Stimulated activated naive B cell treated with anti-CD40 and anti-IgM and Interleukin-4, amounts not matched to agents 10 μg/mL and 1 μg/mL and 100 μg/mL, for 72 hours (primary cell): ENCODE measurements at regions not wholly inside any gene's neighbourhood (a gene's known extent, or its start where the extent isn't known, plus 50 kb on each side); places are given as distances from the start of the nearest gene placed in this dataset.

Source experiments
- ATAC-seq, 2 donors: fragments of 150-1000 bp; cut with Tn5 transposase; replicated peaks; 2 replicates each; pipeline ENCODE4 v1.10.0; 2021; ENCODE audit warnings: moderate library complexity in 1 of 2
- DNase-seq: peaks from one replicate; pipeline ENCODE4 v3.0.0; 2021
- H3K27ac Mint-ChIP-seq: one replicate; pipeline ENCODE4 v1.8.0; 2022; ENCODE audit warnings: mild to moderate bottlenecking, mixed read lengths
- H3K27me3 Mint-ChIP-seq, 2 donors: one replicate each; pipeline ENCODE4 v1.8.0; 2022; ENCODE audit warnings: mixed read lengths in 2 of 2
- H3K36me3 Mint-ChIP-seq, 2 donors: one replicate each; pipeline ENCODE4 v1.8.0; 2022; ENCODE audit warnings: mixed read lengths in 2 of 2, mild to moderate bottlenecking in 1 of 2
- H3K4me1 Mint-ChIP-seq, 2 donors: one replicate each; pipeline ENCODE4 v1.8.0; 2022; ENCODE audit warnings: mixed read lengths in 2 of 2, mild to moderate bottlenecking in 1 of 2
- H3K4me3 Mint-ChIP-seq, 2 donors: one replicate each; pipeline ENCODE4 v1.8.0; 2022; ENCODE audit warnings: mild to moderate bottlenecking in 2 of 2, mixed read lengths in 2 of 2, moderate library complexity in 1 of 2
- H3K9me3 Mint-ChIP-seq, 2 donors: one replicate each; pipeline ENCODE4 v1.8.0; 2022; ENCODE audit warnings: mixed read lengths in 2 of 2, mild to moderate bottlenecking in 1 of 2

DNA sequence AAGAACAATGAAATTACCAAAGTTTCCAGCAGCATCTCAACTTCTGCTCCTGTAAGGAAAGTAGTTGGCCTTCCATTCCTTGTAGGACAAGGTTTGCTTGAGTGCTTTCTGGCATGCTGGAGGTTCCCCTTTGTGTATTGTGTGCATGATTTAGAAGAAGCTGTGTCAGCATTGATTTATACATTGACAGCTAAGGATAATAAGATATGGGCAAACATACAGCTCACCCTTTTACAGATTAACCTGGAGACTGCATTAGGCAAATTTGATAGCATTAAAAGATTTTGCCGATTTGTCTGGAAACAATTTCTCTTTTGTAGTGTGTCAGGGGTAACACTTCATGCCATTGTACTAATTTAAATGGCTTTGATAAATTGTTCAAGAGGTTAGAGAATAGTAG, 221.8 kb upstream of the PACRGL start:
- no peak overlapping the region for H3K27ac Mint-ChIP-seq
- no peak overlapping the region for H3K4me3 Mint-ChIP-seq
- H3K36me3 Mint-ChIP-seq = no peaks in the 10 kb centered on the region
- no peaks in the 10 kb centered on the region for H3K9me3 Mint-ChIP-seq
- H3K4me1 Mint-ChIP-seq = no peaks in the 10 kb centered on the region
- H3K27me3 Mint-ChIP-seq = no peaks in the 10 kb centered on the region
- no peak for DNase-seq
- ATAC-seq = no peak

DNA sequence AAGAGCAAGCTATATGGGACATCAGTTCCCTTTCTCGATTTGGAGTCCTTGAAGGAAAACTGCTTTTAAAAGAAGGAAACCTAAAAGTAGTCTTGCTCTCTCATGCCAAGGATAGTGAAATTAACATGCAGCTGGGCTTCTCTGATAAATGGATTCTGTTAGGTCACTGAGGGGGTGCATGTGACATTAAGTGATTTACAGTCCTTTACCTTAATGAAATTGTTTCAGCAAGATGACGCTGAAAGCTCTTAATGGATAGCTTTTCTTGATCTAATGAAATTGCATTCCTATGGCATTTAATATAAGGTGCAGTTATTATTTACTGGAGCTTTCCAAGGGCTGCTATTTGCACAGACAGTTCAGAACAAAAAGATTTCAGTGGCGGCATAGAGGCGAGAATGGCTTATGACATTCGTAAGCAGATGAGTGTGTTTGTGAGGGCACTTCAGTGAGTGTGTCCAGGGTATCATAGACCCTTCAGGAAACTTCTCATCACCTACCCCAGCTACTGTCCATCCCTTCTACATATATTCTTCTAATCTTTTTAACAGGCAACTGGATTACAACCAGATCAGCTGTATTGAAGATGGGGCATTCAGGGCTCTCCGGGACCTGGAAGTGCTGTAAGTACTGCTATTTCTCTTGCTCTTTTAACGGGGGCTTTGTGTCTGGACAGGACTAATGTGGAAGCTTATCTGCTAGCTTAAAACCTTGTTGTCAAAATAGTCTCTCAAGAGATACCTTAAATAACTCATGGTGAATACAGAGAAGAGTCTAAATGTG, 219.9 kb upstream of the PACRGL start:
- Mint-ChIP-seq H3K36me3 (no peaks in the 10 kb centered on the region), H3K27ac (no peak overlapping the region), H3K4me3 (no peak overlapping the region), H3K4me1 (no peaks in the 10 kb centered on the region), H3K9me3 (no peaks in the 10 kb centered on the region), H3K27me3 (no peaks in the 10 kb centered on the region)
- DNase-seq (no peak), ATAC-seq (no peak)

DNA sequence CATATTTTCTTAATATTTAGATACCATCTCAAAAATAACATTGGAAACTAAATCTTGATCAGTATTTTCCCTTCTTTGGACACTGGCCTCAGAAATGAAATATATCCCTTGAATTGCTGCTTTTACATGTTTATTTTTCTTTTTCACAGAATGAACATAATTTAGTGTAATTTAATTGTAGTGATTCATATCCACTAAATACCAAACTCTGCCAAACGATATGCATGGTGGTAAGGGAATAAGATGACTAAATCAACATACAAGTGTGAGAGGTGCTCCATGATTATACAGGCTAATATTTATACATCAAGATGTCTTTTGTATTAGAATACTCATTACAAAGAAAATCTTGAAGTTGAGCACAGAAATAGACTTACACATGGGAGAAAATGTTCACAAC, 216.8 kb upstream of the PACRGL start:
- DNase-seq (no peak), ATAC-seq (no peak)
- Mint-ChIP-seq H3K36me3 (no peaks in the 10 kb centered on the region), H3K4me3 (no peak overlapping the region), H3K27ac (no peak overlapping the region), H3K27me3 (no peaks in the 10 kb centered on the region), H3K4me1 (no peaks in the 10 kb centered on the region), H3K9me3 (no peaks in the 10 kb centered on the region)

DNA sequence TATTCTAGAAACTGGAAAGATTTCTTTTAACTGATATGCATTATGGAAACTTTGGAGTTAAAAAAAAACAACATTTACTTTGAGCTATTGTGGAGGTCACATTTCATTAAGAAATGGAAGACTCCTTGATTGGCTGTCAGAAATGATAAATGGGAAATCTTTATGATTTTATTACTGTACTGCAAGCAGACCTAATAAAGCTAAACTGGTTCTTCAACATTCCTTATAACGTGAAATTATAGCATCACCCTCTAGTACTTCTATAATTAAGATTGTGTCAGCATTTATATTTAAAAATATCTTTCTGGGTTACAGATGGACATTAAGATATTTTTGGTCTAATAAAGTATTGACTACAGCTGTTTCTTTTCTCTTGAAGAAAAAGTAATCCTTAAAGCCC, 213.8 kb upstream of the PACRGL start:
- Mint-ChIP-seq H3K4me1 (no peaks in the 10 kb centered on the region), H3K27ac (no peak overlapping the region), H3K27me3 (no peaks in the 10 kb centered on the region), H3K36me3 (no peaks in the 10 kb centered on the region), H3K9me3 (peaks cover 0 to 2% of the 10 kb centered on the region in 2 donors), H3K4me3 (no peak overlapping the region)
- ATAC-seq = no peak
- no peak for DNase-seq

DNA sequence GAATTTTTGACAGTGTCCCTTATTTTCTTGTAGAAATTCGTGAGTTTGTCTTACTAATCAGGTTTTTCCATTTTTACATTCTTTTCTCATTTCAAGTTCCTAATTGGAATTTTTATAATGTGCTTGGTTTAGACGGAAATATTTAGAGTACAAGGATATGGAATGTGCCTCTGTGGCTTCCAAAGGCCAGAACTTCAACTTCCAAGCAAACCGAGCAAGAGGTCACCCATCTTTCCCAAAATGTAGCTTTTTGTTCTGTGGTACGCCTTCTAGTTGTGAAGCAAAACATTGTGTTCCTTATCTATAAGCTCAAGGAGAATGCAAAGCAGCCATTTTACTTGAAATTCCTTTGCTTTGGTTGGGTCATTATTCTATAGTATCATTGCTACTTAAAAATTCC, 212.8 kb upstream of the PACRGL start:
- no peak overlapping the region for H3K4me3 Mint-ChIP-seq
- H3K27me3 Mint-ChIP-seq = no peaks in the 10 kb centered on the region
- H3K36me3 Mint-ChIP-seq = no peaks in the 10 kb centered on the region
- DNase-seq = no peak
- H3K27ac Mint-ChIP-seq = no peak overlapping the region
- peaks cover 0 to 2% of the 10 kb centered on the region in 2 donors for H3K9me3 Mint-ChIP-seq
- no peaks in the 10 kb centered on the region for H3K4me1 Mint-ChIP-seq
- ATAC-seq = no peak

DNA sequence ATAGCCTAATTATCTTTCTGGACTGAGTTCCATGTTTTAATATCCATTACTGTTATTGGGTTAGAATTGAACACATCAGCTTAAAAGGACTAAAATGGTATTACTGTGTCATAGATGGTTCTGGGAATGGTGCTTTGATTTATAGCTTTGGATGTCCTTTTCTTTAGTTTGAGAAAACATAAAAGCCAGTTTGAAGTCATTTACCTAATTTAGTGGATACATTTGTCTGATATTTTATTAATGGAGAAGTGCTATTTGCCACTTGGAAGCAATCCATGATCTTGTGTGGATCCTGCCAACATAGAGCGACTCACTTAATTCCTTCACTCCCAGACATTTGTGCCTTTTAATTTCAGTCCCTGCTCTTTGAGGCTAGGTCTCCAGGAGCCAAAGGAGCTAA, 212.4 kb upstream of the PACRGL start:
- Mint-ChIP-seq H3K4me3 (no peak overlapping the region), H3K27me3 (no peaks in the 10 kb centered on the region), H3K4me1 (no peaks in the 10 kb centered on the region), H3K9me3 (peaks cover 0 to 2% of the 10 kb centered on the region in 2 donors), H3K27ac (no peak overlapping the region), H3K36me3 (no peaks in the 10 kb centered on the region)
- ATAC-seq = no peak
- no peak for DNase-seq

DNA sequence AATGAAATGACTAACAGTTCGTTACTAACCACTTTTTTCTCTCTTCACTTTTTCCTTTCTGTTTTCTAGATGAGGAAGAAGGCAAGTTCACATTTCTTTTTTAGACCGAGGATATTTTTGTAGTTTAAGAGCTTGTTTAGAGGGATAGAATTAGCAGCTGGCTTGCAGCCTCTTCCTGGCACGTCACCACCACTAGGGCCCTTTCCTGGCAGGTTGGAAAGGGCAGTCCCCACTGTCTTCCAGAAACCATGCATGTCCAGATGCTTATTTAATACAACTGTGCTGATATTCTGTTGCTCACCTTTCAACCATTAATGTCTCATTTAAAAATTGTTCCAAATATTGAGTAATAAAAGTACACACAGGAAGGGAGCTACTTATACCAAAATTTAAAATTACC, 209.5 kb upstream of the PACRGL start:
- no peak for DNase-seq
- no peaks in the 10 kb centered on the region for H3K27me3 Mint-ChIP-seq

DNA sequence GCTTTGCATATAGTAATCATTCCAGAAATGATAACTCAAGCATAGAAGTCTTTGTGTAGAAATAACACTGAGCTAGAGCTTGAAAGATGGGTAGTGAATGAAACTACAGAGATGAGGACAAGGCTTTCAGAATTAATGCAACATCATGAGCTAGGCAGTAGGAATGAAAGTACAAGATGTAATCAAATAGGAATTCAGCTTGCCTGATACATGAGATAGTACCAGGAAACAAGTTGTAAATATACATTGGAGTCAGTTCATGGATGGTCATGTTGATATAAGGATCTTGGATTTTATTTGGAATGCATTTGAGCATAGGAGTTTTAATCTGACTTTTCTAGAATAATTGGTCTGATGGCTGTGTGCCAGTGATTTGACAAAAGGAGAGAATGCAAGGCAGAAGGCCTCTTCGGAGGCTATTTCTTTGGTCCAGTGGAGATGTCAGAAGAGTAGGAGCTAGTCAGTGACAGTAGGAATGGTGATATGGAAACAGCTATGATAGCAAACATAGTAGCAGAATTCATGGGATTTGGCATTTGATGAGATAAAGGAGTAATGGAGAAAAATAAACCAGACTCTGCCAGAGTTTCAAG, 206.4 kb upstream of the PACRGL start:
- no peaks in the 10 kb centered on the region for H3K9me3 Mint-ChIP-seq
- no peaks in the 10 kb centered on the region for H3K4me1 Mint-ChIP-seq
- no peak overlapping the region for H3K27ac Mint-ChIP-seq
- no peaks in the 10 kb centered on the region for H3K36me3 Mint-ChIP-seq
- no peaks in the 10 kb centered on the region for H3K27me3 Mint-ChIP-seq
- ATAC-seq (no peak), DNase-seq (no peak)
- H3K4me3 Mint-ChIP-seq = no peak overlapping the region

More for the DNA sequence above, 209.5 kb upstream of the PACRGL start:
- Mint-ChIP-seq H3K36me3 (no peaks in the 10 kb centered on the region), H3K9me3 (peaks cover 0 to 2% of the 10 kb centered on the region in 2 donors), H3K27ac (no peak overlapping the region), H3K4me1 (no peaks in the 10 kb centered on the region), H3K4me3 (no peak overlapping the region)
- no peak for ATAC-seq

DNA sequence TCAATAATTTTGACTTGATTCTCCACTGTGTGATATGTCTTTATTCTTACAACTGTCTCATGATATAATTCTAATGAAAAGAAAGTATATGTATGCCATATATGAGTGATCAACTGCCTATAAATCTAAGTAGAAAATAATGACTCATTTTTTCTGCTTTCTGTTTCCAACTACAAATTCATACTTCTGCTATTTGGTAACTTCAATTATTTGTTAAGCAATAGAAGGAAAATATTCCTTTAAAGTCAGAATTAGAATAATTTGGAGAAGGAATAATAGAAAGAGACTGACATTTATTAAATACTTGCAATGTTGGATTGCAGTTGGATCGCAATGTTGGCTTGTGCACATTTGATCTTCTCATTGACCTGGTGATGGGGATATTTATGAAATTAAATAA, 204.2 kb upstream of the PACRGL start:
- ATAC-seq (no peak), DNase-seq (no peak)
- H3K4me3 Mint-ChIP-seq = no peak overlapping the region
- H3K9me3 Mint-ChIP-seq = no peaks in the 10 kb centered on the region
- H3K27ac Mint-ChIP-seq = no peak overlapping the region
- no peaks in the 10 kb centered on the region for H3K27me3 Mint-ChIP-seq
- H3K4me1 Mint-ChIP-seq = no peaks in the 10 kb centered on the region
- H3K36me3 Mint-ChIP-seq = no peaks in the 10 kb centered on the region

DNA sequence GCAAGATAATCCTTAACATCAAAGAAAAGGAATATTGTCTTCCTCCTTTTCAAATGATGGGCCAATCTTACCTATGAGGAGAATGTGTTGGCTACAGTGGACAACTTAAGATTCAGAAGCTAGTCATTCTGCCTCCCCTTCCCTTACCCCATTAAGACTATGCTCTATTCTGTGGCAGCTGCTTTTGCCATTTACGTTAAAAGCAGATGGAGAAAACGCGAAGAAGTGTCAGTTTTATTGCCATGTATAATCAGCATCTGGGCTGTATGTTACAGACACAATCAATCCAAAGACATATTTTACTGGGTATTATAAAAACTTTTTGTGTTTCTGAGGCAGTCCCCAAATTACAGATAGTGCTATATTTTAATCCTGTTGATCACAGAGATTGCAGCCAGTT, 196.1 kb upstream of the PACRGL start:
- Mint-ChIP-seq H3K27ac (no peak overlapping the region), H3K4me3 (no peak overlapping the region)

DNA sequence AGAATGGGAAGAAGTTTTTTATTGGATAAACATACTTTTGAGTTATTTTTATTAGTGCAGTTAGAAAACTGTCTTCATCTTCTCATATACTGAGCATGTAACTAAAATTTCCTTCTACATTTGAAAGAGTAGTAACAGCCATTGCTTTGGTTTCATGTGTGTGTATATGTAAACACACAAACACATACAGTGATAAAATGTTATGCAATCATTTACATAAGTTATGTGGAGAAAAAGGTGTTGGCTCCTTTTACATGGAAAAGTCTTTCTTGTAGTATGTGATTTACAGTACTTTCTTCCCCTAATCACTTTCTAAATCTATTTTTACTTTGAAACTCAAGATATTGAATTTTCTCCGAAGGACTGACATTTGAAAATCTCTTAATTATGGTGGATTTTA, 194.3 kb upstream of the PACRGL start:
- H3K4me1 Mint-ChIP-seq = no peaks in the 10 kb centered on the region
- no peaks in the 10 kb centered on the region for H3K27me3 Mint-ChIP-seq
- H3K36me3 Mint-ChIP-seq = no peaks in the 10 kb centered on the region
- ATAC-seq (no peak), DNase-seq (no peak)
- no peak overlapping the region for H3K27ac Mint-ChIP-seq
- peaks cover 0 to 2% of the 10 kb centered on the region in 2 donors for H3K9me3 Mint-ChIP-seq
- H3K4me3 Mint-ChIP-seq = no peak overlapping the region

More for the DNA sequence above, 196.1 kb upstream of the PACRGL start:
- no peaks in the 10 kb centered on the region for H3K36me3 Mint-ChIP-seq
- no peak for DNase-seq
- H3K9me3 Mint-ChIP-seq = peaks cover 0 to 2% of the 10 kb centered on the region in 2 donors
- H3K4me1 Mint-ChIP-seq = no peaks in the 10 kb centered on the region
- ATAC-seq = no peak
- H3K27me3 Mint-ChIP-seq = no peaks in the 10 kb centered on the region

DNA sequence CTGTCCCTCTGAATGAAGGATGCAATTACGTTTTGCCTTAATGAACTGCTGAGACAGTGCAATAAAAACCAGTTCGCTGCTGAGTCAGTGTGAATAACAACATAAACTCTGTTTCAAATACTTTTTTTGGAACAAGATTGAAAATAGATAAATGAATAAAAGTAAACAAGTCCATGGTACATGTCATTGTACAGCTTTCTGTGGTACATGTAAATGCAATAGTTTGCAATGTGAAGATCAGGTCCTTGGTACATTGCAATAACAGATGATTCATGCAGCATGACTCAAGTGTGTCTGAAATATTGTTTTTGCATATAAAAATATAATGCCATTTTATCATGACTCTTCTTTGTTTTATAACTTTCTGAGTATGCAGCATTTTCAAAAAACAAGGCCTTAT, 193.4 kb upstream of the PACRGL start:
- no peak overlapping the region for H3K4me3 Mint-ChIP-seq
- no peak overlapping the region for H3K27ac Mint-ChIP-seq
- H3K36me3 Mint-ChIP-seq = no peaks in the 10 kb centered on the region
- H3K27me3 Mint-ChIP-seq = no peaks in the 10 kb centered on the region
- H3K9me3 Mint-ChIP-seq = peaks cover 0 to 2% of the 10 kb centered on the region in 2 donors
- DNase-seq (no peak), ATAC-seq (no peak)
- H3K4me1 Mint-ChIP-seq = no peaks in the 10 kb centered on the region

DNA sequence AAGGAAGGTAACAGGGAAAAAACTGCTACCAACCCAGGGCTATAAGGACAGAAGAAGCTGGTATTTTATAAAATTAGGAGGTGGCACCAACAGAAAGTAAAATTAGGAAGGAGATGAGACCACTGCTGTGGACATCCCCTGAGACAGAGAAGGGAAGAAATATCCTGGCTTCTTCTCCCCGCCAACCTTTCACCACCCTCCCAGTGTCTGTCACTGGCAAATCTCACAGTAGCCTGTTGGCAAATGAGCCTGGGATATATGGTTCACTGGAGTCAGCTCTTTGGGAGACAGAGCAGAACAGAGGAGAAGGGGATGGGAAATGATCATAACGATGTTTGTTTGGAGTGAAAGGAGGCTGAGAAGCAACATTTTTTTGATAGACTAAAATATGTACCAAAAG, 190.9 kb upstream of the PACRGL start:
- DNase-seq (no peak), ATAC-seq (no peak)
- Mint-ChIP-seq H3K27ac (no peak overlapping the region), H3K4me3 (no peak overlapping the region), H3K9me3 (peaks cover 0 to 2% of the 10 kb centered on the region in 2 donors), H3K4me1 (no peaks in the 10 kb centered on the region), H3K36me3 (no peaks in the 10 kb centered on the region), H3K27me3 (no peaks in the 10 kb centered on the region)

DNA sequence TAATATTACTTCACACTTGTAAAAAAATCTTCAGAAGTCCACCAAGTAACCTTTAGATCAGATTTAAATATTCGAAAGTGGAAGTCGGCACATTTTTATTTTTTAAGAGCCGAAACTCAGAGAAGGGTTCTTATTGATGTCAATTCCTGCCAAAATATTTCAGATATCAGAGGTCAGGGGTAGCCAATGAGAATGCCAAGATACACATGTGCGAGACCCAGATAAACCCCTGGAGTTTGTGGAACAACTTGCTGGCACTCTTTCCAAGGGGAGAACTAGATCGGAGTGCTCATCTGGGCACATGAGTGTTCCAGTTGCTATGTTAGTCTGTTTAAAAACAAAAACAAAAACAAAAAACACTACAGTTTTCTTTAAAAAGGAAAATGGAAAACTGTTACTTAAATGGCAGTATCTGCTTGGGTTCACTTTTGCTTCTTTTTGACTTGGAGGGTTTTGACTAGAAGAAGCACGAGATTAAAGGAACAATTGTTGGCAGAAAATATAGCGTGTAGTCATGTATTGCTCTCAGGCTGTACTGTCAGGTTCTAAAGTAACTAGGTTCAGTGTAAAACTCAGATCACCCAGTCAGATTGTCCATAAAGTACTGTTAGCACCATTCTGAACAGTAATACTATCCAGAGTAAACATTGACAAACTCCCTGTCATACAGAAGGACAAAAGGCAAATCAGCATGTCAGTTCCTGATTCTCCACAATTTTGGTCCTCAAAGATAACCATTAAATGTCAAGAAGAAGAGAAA, 188.0 kb upstream of the PACRGL start:
- Mint-ChIP-seq H3K4me1 (no peaks in the 10 kb centered on the region), H3K4me3 (no peak overlapping the region), H3K27ac (no peak overlapping the region), H3K36me3 (no peaks in the 10 kb centered on the region), H3K9me3 (no peaks in the 10 kb centered on the region), H3K27me3 (no peaks in the 10 kb centered on the region)
- no peak for DNase-seq
- ATAC-seq = no peak

DNA sequence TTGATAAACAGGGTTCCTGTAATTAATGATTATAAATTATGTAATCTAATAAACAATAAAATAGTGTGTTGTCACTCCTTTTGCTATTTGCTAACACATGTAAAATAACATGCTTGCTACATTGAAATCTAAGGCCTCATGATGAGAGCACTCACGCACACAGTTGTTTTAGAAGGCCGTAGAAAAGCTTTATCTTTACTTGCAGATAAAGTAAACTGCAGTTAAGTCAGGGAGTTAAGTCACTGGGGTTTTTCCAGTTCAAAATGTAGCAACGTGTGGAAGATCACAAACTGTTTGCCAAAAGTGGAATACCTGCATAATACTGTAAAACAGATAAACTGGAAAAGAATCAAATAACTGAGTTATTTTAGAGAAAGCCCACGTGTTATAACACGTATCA, 187.3 kb upstream of the PACRGL start:
- no peak for ATAC-seq
- no peak for DNase-seq
- Mint-ChIP-seq H3K27me3 (no peaks in the 10 kb centered on the region), H3K4me3 (no peak overlapping the region), H3K4me1 (no peaks in the 10 kb centered on the region), H3K36me3 (no peaks in the 10 kb centered on the region), H3K9me3 (no peaks in the 10 kb centered on the region), H3K27ac (no peak overlapping the region)
